Testis (tissue), 2 donors: ENCODE measurements at regions not wholly inside any gene's neighbourhood (a gene's known extent, or its start where the extent isn't known, plus 50 kb on each side); places are given as distances from the start of the nearest gene placed in this dataset.

Experiments
- DNase-seq: peaks from one replicate; pipeline ENCODE4 v3.0.0-alpha.2; 2019
- H3K27ac ChIP-seq, 2 donors: fragments of 200-600 bp; sonication (generic); one replicate each; pipeline ENCODE4 v1.5.1; 2019
- H3K27me3 ChIP-seq: fragments of 200-600 bp; sonication (generic); one replicate; pipeline ENCODE4 v1.5.1; 2019
- H3K36me3 ChIP-seq: fragments of 200-600 bp; sonication (generic); one replicate; pipeline ENCODE4 v1.5.1; 2017; ENCODE audit warnings: low read depth; ENCODE audit errors: missing control alignments
- H3K4me1 ChIP-seq: fragments of 200-600 bp; sonication (generic); one replicate; pipeline ENCODE4 v1.5.1; 2019
- H3K4me3 ChIP-seq, 2 donors: fragments of 200-600 bp; sonication (generic); one replicate each; pipeline ENCODE4 v1.5.1; 2017 to 2019
- H3K9me3 ChIP-seq: fragments of 200-600 bp; sonication (generic); one replicate; pipeline ENCODE4 v1.5.1; 2017
- CTCF ChIP-seq, 3 experiments: fragments of 450-650 bp in 2 of 3; fragments of 200-600 bp in 1 of 3; sonication (generic) in 1 of 3; IDR thresholded peaks; one replicate each; pipeline ENCODE4 v1.5.1; 2016 to 2019; ENCODE audit warnings: antibody characterized with exemption in 3 of 3, mild to moderate bottlenecking in 2 of 3, moderate library complexity in 1 of 3
- POLR2A ChIP-seq: fragments of 450-650 bp; IDR thresholded peaks from one replicate; pipeline ENCODE4 v1.6.1; 2017; ENCODE audit warnings: antibody characterized with exemption, mild to moderate bottlenecking, moderate library complexity
- WGBS, 2 donors: methylation state at CpG; one replicate each; pipeline ENCODE4 v1.1.5; 2018; 5-methylcytosine and 5-hydroxymethylcytosine counted together
- intact Hi-C: fragments of 100-400 bp; cut with DNase I; formaldehyde crosslinking; loops from one replicate; pipeline ENCODE4 v1.15.1; 2023; ENCODE audit warnings: low total_unique reads

DNA sequence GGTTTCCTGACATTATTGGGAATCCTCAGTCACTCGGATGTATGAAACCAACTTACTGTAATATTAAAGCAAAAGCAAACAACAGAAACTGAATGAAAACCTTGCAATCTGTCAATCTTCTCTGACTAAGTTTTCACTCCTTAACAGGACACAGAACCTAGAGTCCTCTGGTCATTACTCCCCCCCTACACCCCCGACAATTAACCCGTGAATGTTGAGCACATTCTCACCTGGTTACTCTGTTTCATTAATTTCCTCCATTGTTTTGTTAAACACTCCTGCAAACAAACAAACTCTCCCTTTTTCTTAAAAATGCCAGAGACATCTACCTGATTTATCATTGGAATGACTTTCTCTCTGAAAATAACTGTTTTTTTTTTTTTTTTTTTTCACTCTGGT is 469.0 kb upstream of the PRKX start:
- no peaks in the 10 kb centered on the region for H3K36me3 ChIP-seq
- no peaks in the 10 kb centered on the region for H3K4me1 ChIP-seq
- no peak overlapping the region for H3K27ac ChIP-seq
- no peaks in the 10 kb centered on the region for H3K9me3 ChIP-seq
- H3K4me3 ChIP-seq: no peak overlapping the region
- intact Hi-C loops: no loop called here
- no peaks in the 10 kb centered on the region for H3K27me3 ChIP-seq
- no peak for DNase-seq
- 50 to 66% methylated on average over 3 of the region's 3 CpGs for WGBS, 2 donors
- TF ChIP-seq CTCF (IDR thresholded peaks at IDR 0.05) (no peak), POLR2A (no peak)

- intact Hi-C loops: no loop called here
- Histone ChIP-seq H3K36me3 (no peaks in the 10 kb centered on the region), H3K27me3 (no peaks in the 10 kb centered on the region), H3K4me1 (no peaks in the 10 kb centered on the region), H3K9me3 (no peaks in the 10 kb centered on the region), H3K4me3 (no peak overlapping the region), H3K27ac (no peak overlapping the region)
- no peak for DNase-seq
- 85 to 90% methylated on average over 3 to 4 of the region's 4 CpGs for WGBS, 2 donors
- TF ChIP-seq CTCF (IDR thresholded peaks at IDR 0.05) (no peak), POLR2A (no peak)
These were observed 468.4 kb upstream of the PRKX start for GRCh38 chrX:4181782-4182407.

DNA sequence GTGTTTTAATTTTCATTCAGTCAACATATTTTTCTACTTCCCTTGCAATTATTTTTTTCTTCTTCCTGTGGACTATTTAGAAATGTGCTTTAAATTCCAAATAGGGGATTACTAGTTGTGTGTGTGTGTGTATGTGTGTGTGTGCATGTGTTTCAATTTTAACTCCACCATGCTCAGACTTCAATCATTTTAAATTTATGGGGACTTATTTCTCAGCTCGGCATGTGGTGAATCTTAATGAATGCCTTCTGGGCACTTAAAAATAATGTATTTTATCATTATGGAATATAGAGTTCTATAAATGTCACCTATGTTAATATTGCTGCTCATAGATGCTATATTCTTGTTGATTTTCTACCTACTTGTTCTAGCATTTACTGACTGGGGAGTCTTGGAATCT is 465.6 kb upstream of the PRKX start:
- Histone ChIP-seq H3K27me3 (no peaks in the 10 kb centered on the region), H3K4me3 (no peak overlapping the region), H3K27ac (no peak overlapping the region), H3K4me1 (no peaks in the 10 kb centered on the region), H3K9me3 (no peaks in the 10 kb centered on the region), H3K36me3 (no peaks in the 10 kb centered on the region)
- 58% methylated on average over 1 of the region's 1 CpG; no CpG with 5 or more reads in 1 of the 2 donors for WGBS, 2 donors
- intact Hi-C loops: no loop called here
- no peak for DNase-seq
- no peak for TF ChIP-seq POLR2A
- no peak for TF ChIP-seq CTCF (IDR thresholded peaks at IDR 0.05)

GRCh38 chrX:4175221-4175620 is 461.8 kb upstream of the PRKX start:
- Histone ChIP-seq H3K27me3 (no peaks in the 10 kb centered on the region), H3K4me1 (no peaks in the 10 kb centered on the region), H3K9me3 (no peaks in the 10 kb centered on the region), H3K27ac (no peak overlapping the region), H3K4me3 (no peak overlapping the region), H3K36me3 (no peaks in the 10 kb centered on the region)
- intact Hi-C loops: no loop called here
- 63 to 64% methylated on average over 3 of the region's 3 CpGs for WGBS, 2 donors
- no peak for DNase-seq
- no peak for TF ChIP-seq POLR2A
- no peak for TF ChIP-seq CTCF (IDR thresholded peaks at IDR 0.05)

DNA sequence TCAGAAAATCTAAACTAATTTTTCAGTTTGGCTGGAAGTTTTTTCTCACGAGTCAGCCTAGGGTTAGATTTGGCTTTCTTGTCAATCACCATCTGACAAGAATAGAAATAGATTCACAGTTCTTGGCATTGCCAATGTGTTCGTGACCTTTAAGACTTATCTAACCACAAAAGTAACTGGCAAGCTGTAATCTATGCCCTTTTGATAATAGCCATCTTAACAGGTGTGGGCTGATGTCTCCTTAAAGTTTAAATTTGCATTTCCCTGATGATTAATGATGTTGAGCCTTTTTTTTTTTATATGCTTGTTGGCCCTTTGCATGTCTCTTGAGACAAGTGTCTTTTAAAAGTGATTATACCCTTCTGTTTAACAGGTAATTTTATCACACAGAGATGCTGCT is 460.3 kb upstream of the PRKX start:
- Histone ChIP-seq H3K9me3 (no peaks in the 10 kb centered on the region), H3K36me3 (no peaks in the 10 kb centered on the region), H3K27ac (no peak overlapping the region), H3K4me3 (no peak overlapping the region), H3K27me3 (no peaks in the 10 kb centered on the region), H3K4me1 (no peaks in the 10 kb centered on the region)
- no peak for DNase-seq
- intact Hi-C loops: no loop called here
- TF ChIP-seq CTCF (IDR thresholded peaks at IDR 0.05) (no peak), POLR2A (no peak)
- 67 to 91% methylated on average over 2 of the region's 2 CpGs for WGBS, 2 donors
